Lower leg skin (tissue), 4 donors: ENCODE measurements at regions not wholly inside any gene's neighbourhood (a gene's known extent, or its start where the extent isn't known, plus 50 kb on each side); places are given as distances from the start of the nearest gene placed in this dataset.

Experiments used
- DNase-seq, 2 donors: peaks; one replicate each; pipeline ENCODE4 v3.0.0-alpha.2; 2019; ENCODE audit warnings: low spot score in 2 of 2
- H3K4me3 ChIP-seq: fragments of 200-600 bp; sonication (generic); 2 replicates; pipeline ENCODE4 v1.5.1; 2017; ENCODE audit warnings: mild to moderate bottlenecking, low read depth; ENCODE audit not compliant: poor library complexity, severe bottlenecking
- CTCF ChIP-seq, 3 donors: fragments of 450-650 bp; IDR thresholded peaks; one replicate each; pipeline ENCODE4 v1.5.1; 2016; ENCODE audit warnings: antibody characterized with exemption in 3 of 3, mild to moderate bottlenecking in 3 of 3, moderate library complexity in 2 of 3
- POLR2A ChIP-seq, 2 donors: fragments of 450-650 bp; IDR thresholded peaks; one replicate each; pipeline ENCODE4 v1.6.1; 2016 to 2017; ENCODE audit warnings: antibody characterized with exemption in 2 of 2, mild to moderate bottlenecking in 1 of 2, moderate library complexity in 1 of 2
- whole genome bisulfite sequencing, 2 donors: methylation state at CpG; one replicate each; pipeline ENCODE4 v1.1.5; 2018; 5-methylcytosine and 5-hydroxymethylcytosine counted together
- intact Hi-C: fragments of 100-400 bp; cut with DNase I; formaldehyde crosslinking; loops from one replicate; pipeline ENCODE4 v1.15.0; 2023; ENCODE audit warnings: low total_unique reads

- no peak for TF ChIP-seq POLR2A (IDR thresholded peaks at IDR 0.05)
- no peak for TF ChIP-seq CTCF (IDR thresholded peaks at IDR 0.05)
- no peak overlapping the region for H3K4me3 ChIP-seq
- 92 to 96% methylated on average over 2 of the region's 2 CpGs for WGBS, 2 donors
- intact Hi-C loops = no loop called here
- DNase-seq = no peak
Measured at GRCh38 chr7:35889870-35890269, 89.0 kb downstream of the SEPTIN7 start.

- TF ChIP-seq CTCF (IDR thresholded peaks at IDR 0.05) = no peak
- no peak for TF ChIP-seq POLR2A (IDR thresholded peaks at IDR 0.05)
- 89 to 90% methylated on average over 3 of the region's 3 CpGs for WGBS, 2 donors
- no peak for DNase-seq
- intact Hi-C loops = no loop called here
- no peak overlapping the region for H3K4me3 ChIP-seq
Measured at GRCh38 chr7:35891004-35891830, 90.4 kb downstream of the SEPTIN7 start.

- TF ChIP-seq POLR2A (IDR thresholded peaks at IDR 0.05) (no peak), CTCF (IDR thresholded peaks at IDR 0.05) (no peak)
- no peak for DNase-seq
- H3K4me3 ChIP-seq = no peak overlapping the region
- whole genome bisulfite sequencing, 2 donors = 88 to 92% methylated on average over 1 of the region's 1 CpG
- intact Hi-C loops = no loop called here
Measured at GRCh38 chr7:35893649-35894048, 92.8 kb downstream of the SEPTIN7 start.

- WGBS, 2 donors = 90 to 91% methylated on average over 1 of the region's 1 CpG
- H3K4me3 ChIP-seq = no peak overlapping the region
- no peak for TF ChIP-seq CTCF (IDR thresholded peaks at IDR 0.05)
- no peak for TF ChIP-seq POLR2A (IDR thresholded peaks at IDR 0.05)
- DNase-seq = no peak
- intact Hi-C loops = no loop called here
Measured at GRCh38 chr7:35894721-35895120, 93.9 kb downstream of the SEPTIN7 start.

GRCh38 chr7:35900651-35901050 is 99.8 kb downstream of the SEPTIN7 start:
- TF ChIP-seq POLR2A (IDR thresholded peaks at IDR 0.05) (no peak), CTCF (IDR thresholded peaks at IDR 0.05) (no peak)
- WGBS, 2 donors = 92 to 95% methylated on average over 2 of the region's 2 CpGs
- H3K4me3 ChIP-seq = no peak overlapping the region
- intact Hi-C loops = no loop called here
- no peak for DNase-seq

- no peak overlapping the region for H3K4me3 ChIP-seq
- DNase-seq = no peak
- TF ChIP-seq POLR2A (IDR thresholded peaks at IDR 0.05) = no peak
- intact Hi-C loops = no loop called here
- 60 to 65% methylated on average over 5 of the region's 5 CpGs for WGBS, 2 donors
Measured at GRCh38 chr7:35905555-35905954, 104.7 kb downstream of the SEPTIN7 start.
